HCT116 (cell line): ENCODE measurements at regions not wholly inside any gene's neighbourhood (a gene's known extent, or its start where the extent isn't known, plus 50 kb on each side); places are given as distances from the start of the nearest gene placed in this dataset.

Experiments
- POLR2A ChIP-seq: IDR thresholded peaks from 2 replicates; pipeline ENCODE4 v1.7.0; 2011; ENCODE audit warnings: borderline replicate concordance; ENCODE audit not compliant: insufficient read depth, insufficient read length; ENCODE audit errors: extremely low read depth
- SP1 ChIP-seq: IDR thresholded peaks from 2 replicates; pipeline ENCODE4 v1.6.1; 2012; ENCODE audit warnings: low read depth

- TF ChIP-seq SP1, result no peak
- no peak for TF ChIP-seq POLR2A
Observed at GRCh38 chr13:40024204-40024966, 368.9 kb downstream of the COG6 start.
